Mesothelial cell of epicardium (in vitro differentiated cells): ENCODE measurements at regions not wholly inside any gene's neighbourhood (a gene's known extent, or its start where the extent isn't known, plus 50 kb on each side); places are given as distances from the start of the nearest gene placed in this dataset.

Experiments used
- DNase-seq, 2 experiments: peaks; one replicate each; pipeline ENCODE4 v3.0.0; 2021; ENCODE audit warnings: low spot score in 2 of 2; ENCODE audit not compliant: unreplicated experiment in 2 of 2
- H3K27ac Mint-ChIP-seq: 2 replicates; pipeline ENCODE4 v1.8.0; 2021; ENCODE audit warnings: mixed read lengths
- H3K27me3 Mint-ChIP-seq: 2 replicates; pipeline ENCODE4 v1.8.0; 2021; ENCODE audit warnings: low read depth, mixed read lengths
- H3K36me3 Mint-ChIP-seq: 2 replicates; pipeline ENCODE4 v1.8.0; 2021; ENCODE audit warnings: mixed read lengths
- H3K4me1 Mint-ChIP-seq: 2 replicates; pipeline ENCODE4 v1.8.0; 2021; ENCODE audit warnings: mixed read lengths
- H3K4me3 Mint-ChIP-seq: 2 replicates; pipeline ENCODE4 v1.8.0; 2021; ENCODE audit warnings: mild to moderate bottlenecking, moderate library complexity, mixed read lengths
- H3K9me3 Mint-ChIP-seq: 2 replicates; pipeline ENCODE4 v1.8.0; 2021; ENCODE audit warnings: mixed read lengths
- TF ChIP-seq, protein P1 (sequence below): fragments of 200-600 bp; sonication (generic); IDR thresholded peaks from one replicate; pipeline ENCODE4 v1.5.0; 2021; ENCODE audit warnings: antibody characterized with exemption; ENCODE audit not compliant: unreplicated experiment

DNA sequence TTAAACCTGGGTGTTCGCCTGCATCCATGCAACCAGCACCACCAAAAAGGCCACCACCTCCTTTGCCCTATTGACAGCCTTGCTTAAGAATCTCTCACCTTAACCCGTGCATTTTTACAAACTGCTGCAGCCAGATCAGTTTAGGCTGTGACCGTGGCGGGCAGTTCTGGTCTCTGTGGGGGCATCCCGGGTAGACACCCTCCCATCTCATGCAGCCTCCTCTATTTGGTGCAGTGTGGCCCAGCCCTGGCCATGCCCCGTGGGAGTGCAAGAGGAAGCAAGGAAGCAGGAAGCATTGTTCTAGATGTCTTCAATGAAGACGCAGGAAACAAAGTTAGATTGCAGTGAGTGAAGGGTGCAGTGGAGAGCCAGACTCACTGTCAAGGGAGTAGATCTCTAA lies 108.8 kb upstream of the MVB12B start:
- Mint-ChIP-seq H3K36me3 (peaks cover 2% of the 10 kb centered on the region), H3K9me3 (peaks cover 27% of the 10 kb centered on the region), H3K4me3 (no peak overlapping the region), H3K27ac (no peak overlapping the region), H3K27me3 (peaks cover 35% of the 10 kb centered on the region), H3K4me1 (no peaks in the 10 kb centered on the region)
- DNase-seq = no peak
- TF ChIP-seq, protein P1, sequence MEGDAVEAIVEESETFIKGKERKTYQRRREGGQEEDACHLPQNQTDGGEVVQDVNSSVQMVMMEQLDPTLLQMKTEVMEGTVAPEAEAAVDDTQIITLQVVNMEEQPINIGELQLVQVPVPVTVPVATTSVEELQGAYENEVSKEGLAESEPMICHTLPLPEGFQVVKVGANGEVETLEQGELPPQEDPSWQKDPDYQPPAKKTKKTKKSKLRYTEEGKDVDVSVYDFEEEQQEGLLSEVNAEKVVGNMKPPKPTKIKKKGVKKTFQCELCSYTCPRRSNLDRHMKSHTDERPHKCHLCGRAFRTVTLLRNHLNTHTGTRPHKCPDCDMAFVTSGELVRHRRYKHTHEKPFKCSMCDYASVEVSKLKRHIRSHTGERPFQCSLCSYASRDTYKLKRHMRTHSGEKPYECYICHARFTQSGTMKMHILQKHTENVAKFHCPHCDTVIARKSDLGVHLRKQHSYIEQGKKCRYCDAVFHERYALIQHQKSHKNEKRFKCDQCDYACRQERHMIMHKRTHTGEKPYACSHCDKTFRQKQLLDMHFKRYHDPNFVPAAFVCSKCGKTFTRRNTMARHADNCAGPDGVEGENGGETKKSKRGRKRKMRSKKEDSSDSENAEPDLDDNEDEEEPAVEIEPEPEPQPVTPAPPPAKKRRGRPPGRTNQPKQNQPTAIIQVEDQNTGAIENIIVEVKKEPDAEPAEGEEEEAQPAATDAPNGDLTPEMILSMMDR = no peak

DNA sequence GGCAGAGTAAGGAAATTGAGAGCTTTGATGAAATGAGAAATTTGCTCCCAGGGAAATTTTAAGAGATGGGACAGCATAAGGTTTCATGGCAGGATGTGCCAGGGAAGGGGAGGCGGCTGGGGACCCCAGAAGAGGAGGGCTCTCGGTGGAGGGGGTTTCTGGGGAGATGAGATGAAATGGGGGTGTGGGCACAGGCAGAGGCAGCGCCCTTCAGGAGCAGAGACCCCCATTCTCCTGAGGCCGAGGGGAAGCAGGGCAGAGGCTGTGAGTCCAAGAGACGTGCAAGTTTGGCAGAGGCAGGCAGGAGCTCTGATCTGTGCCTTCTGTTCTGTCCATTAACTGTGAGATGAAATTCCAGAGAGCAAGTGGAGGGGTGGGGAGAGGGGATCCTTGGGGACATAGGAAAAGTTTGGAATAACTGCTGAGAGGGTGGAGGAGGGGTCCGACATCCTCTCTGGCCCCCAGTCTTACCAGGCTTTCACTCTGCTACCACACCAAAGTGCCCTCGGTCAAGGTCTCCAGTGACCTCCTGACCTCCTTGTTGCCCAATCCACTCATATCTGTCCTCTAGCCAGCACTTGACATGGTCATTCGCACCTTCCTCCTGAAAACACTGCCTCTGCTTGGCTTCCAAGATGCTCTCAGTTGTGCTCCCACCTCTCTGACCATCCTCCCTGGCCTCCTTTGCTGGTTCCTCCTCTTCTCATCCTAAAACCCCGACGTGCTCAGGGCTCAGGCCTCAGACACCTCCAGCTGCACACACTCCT lies 108.1 kb upstream of the MVB12B start:
- H3K4me3 Mint-ChIP-seq = no peak overlapping the region
- H3K27me3 Mint-ChIP-seq = peaks cover 35% of the 10 kb centered on the region
- no peak for DNase-seq
- TF ChIP-seq, protein P1 = no peak
- H3K27ac Mint-ChIP-seq = no peak overlapping the region
- peaks cover 27% of the 10 kb centered on the region for H3K9me3 Mint-ChIP-seq
- no peaks in the 10 kb centered on the region for H3K4me1 Mint-ChIP-seq
- peaks cover 2% of the 10 kb centered on the region for H3K36me3 Mint-ChIP-seq

DNA sequence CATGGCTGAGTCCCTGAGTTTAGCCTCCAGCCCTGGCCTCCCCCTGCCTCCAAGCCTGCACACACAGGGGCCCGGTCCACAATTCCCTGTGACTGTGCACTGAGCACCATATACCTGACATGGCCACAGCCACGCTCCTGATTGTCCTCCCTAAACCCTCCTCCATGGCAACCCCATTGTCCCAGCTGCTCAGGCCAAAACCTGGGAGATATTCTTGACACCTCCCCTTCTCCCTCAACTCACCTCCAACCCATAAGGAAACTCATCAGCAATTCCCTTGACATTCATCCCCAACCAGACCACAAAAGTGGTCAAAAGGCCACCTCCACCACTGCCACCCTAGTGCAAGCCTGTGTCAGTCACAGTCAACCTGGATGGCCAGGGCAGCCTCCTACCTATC lies 107.5 kb upstream of the MVB12B start:
- Mint-ChIP-seq H3K27me3 (peaks cover 39% of the 10 kb centered on the region), H3K9me3 (peaks cover 24% of the 10 kb centered on the region), H3K4me1 (no peaks in the 10 kb centered on the region), H3K27ac (no peak overlapping the region), H3K4me3 (no peak overlapping the region), H3K36me3 (peaks cover 2% of the 10 kb centered on the region)
- TF ChIP-seq, protein P1 = no peak
- DNase-seq = no peak

DNA sequence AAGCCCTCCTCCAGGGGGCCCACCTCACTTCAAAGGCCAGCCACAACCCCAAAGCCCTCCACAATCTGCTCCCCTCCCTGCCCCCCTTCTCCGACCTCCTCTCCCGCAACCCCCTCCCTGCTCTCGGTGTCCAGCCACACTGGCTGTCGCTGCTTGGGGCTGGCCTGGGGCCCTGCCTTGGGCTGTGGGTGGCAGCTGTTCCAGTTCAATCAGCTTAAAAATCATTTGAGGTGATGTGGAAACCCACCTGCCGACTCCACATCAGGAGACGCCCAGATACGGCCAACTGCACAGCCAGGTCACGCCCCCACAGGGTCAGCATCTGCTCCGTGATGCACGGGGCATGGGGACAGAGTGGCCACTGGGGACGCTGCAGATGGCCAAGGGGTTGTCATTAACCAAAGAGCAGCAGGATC lies 107.0 kb upstream of the MVB12B start:
- no peak overlapping the region for H3K4me3 Mint-ChIP-seq
- TF ChIP-seq, protein P1 = no peak
- H3K27me3 Mint-ChIP-seq = peaks cover 38% of the 10 kb centered on the region
- no peak for DNase-seq
- H3K36me3 Mint-ChIP-seq = peaks cover 2% of the 10 kb centered on the region
- H3K27ac Mint-ChIP-seq = no peak overlapping the region
- no peaks in the 10 kb centered on the region for H3K4me1 Mint-ChIP-seq
- peaks cover 20% of the 10 kb centered on the region for H3K9me3 Mint-ChIP-seq

DNA sequence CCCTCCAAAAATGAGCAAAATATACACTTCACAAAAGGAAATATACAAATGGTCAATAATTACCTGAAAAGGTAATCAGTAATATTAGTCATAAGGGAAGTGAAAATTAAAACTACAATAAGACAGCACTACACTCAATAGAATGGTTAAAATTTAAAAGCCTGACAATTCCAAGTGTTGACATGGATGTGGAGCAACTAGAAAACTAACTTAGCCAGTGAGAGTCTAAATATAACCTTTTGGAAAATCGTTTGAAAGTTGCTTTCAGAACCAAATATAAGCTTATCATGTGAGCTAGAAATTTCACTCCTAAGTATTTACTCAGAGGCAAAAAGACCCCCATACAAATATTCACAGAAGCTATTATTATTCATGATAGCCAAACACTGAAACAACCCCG lies 105.1 kb upstream of the MVB12B start:
- H3K27me3 Mint-ChIP-seq = peaks cover 34% of the 10 kb centered on the region
- H3K9me3 Mint-ChIP-seq = peaks cover 10% of the 10 kb centered on the region
- TF ChIP-seq, protein P1 = no peak
- peaks cover 2% of the 10 kb centered on the region for H3K36me3 Mint-ChIP-seq
- H3K4me1 Mint-ChIP-seq = no peaks in the 10 kb centered on the region
- no peak for DNase-seq
- no peak overlapping the region for H3K27ac Mint-ChIP-seq
- H3K4me3 Mint-ChIP-seq = no peak overlapping the region
